Neural progenitor cell (in vitro differentiated cells): ENCODE measurements at regions not wholly inside any gene's neighbourhood (a gene's known extent, or its start where the extent isn't known, plus 50 kb on each side); places are given as distances from the start of the nearest gene placed in this dataset.

ENCODE experiments used
- DNase-seq: peaks from one replicate; pipeline ENCODE4 v3.0.0-alpha.2; 2016; ENCODE audit warnings: low spot score
- H2AFZ ChIP-seq: fragments of 200-600 bp; sonication (generic); replicated peaks from 2 replicates; pipeline ENCODE4 v1.6.1; 2016; ENCODE audit warnings: antibody characterized with exemption
- H3F3A ChIP-seq: fragments of 200-600 bp; sonication (generic); 2 replicates; pipeline ENCODE4 v1.6.1; 2016; ENCODE audit warnings: antibody characterized with exemption, low read depth
- H3K27ac ChIP-seq: fragments of 200-600 bp; sonication (generic); 2 replicates; pipeline ENCODE4 v1.5.1; 2016; ENCODE audit warnings: mild to moderate bottlenecking
- H3K27me3 ChIP-seq: fragments of 200-600 bp; sonication (generic); 2 replicates; pipeline ENCODE4 v1.6.1; 2016; ENCODE audit warnings: mild to moderate bottlenecking, moderate library complexity
- H3K36me3 ChIP-seq: fragments of 200-600 bp; sonication (generic); 2 replicates; pipeline ENCODE4 v1.5.1; 2016
- H3K4me1 ChIP-seq: fragments of 200-600 bp; sonication (generic); 2 replicates; pipeline ENCODE4 v1.6.1; 2016; ENCODE audit warnings: mixed run types
- H3K4me2 ChIP-seq: fragments of 200-600 bp; sonication (generic); 2 replicates; pipeline ENCODE4 v1.6.1; 2016
- H3K4me3 ChIP-seq: fragments of 200-600 bp; sonication (generic); 2 replicates; pipeline ENCODE4 v1.5.1; 2016
- H3K79me2 ChIP-seq: fragments of 200-600 bp; sonication (generic); 2 replicates; pipeline ENCODE4 v1.6.1; 2016; ENCODE audit warnings: low read depth
- H3K9ac ChIP-seq: fragments of 200-600 bp; sonication (generic); 2 replicates; pipeline ENCODE4 v1.6.1; 2016
- H3K9me3 ChIP-seq: fragments of 200-600 bp; sonication (generic); 2 replicates; pipeline ENCODE4 v1.5.1; 2016; ENCODE audit warnings: low read depth
- H4K20me1 ChIP-seq: fragments of 200-600 bp; sonication (generic); 2 replicates; pipeline ENCODE4 v1.6.1; 2016; ENCODE audit warnings: low read depth
- H3K27ac Mint-ChIP-seq: 3 replicates; pipeline ENCODE4 v1.8.0; 2021; ENCODE audit warnings: mixed read lengths
- H3K27me3 Mint-ChIP-seq: 2 replicates; pipeline ENCODE4 v1.8.0; 2022; ENCODE audit warnings: low read depth, mild to moderate bottlenecking, inconsistent platforms, moderate library complexity, mixed read lengths; ENCODE audit not compliant: insufficient read depth
- H3K36me3 Mint-ChIP-seq: 3 replicates; pipeline ENCODE4 v1.8.0; 2021; ENCODE audit warnings: mixed read lengths
- H3K4me1 Mint-ChIP-seq: 3 replicates; pipeline ENCODE4 v1.8.0; 2021; ENCODE audit warnings: mixed read lengths
- H3K4me3 Mint-ChIP-seq: 3 replicates; pipeline ENCODE4 v1.8.0; 2021; ENCODE audit warnings: mild to moderate bottlenecking, moderate library complexity, mixed read lengths
- H3K9me3 Mint-ChIP-seq: 3 replicates; pipeline ENCODE4 v1.8.0; 2020; ENCODE audit warnings: mixed read lengths
- CTCF ChIP-seq: fragments of 200-600 bp; sonication (generic); IDR thresholded peaks from 2 replicates; pipeline ENCODE4 v1.5.1; 2017; ENCODE audit warnings: antibody characterized with exemption, mild to moderate bottlenecking
- EZH2 ChIP-seq: fragments of 200-600 bp; sonication (generic); IDR thresholded peaks from 2 replicates; pipeline ENCODE4 v1.6.1; 2017; ENCODE audit warnings: antibody characterized with exemption, mild to moderate bottlenecking, moderate library complexity
- EZH2phosphoT487 ChIP-seq: fragments of 200-600 bp; sonication (generic); IDR thresholded peaks from 2 replicates; pipeline ENCODE4 v1.6.1; 2017; ENCODE audit warnings: antibody characterized with exemption

GRCh38 chr7:17471325-17471724 is 172.9 kb downstream of the AHR start:
- Histone ChIP-seq H3F3A (no peaks in the 10 kb centered on the region), H2AFZ (no peak overlapping the region), H3K79me2 (no peaks in the 10 kb centered on the region), H3K27me3 (no peaks in the 10 kb centered on the region), H3K4me2 (no peak overlapping the region), H3K27ac (no peak overlapping the region), H3K4me1 (no peaks in the 10 kb centered on the region), H3K9ac (no peak overlapping the region), H3K9me3 (no peaks in the 10 kb centered on the region), H3K4me3 (no peak overlapping the region), H3K36me3 (no peaks in the 10 kb centered on the region), H4K20me1 (no peaks in the 10 kb centered on the region)
- no peak for TF ChIP-seq EZH2phosphoT487
- no peak for TF ChIP-seq EZH2
- TF ChIP-seq CTCF, result no peak
- no peak for DNase-seq
- no peaks in the 10 kb centered on the region for H3K36me3 Mint-ChIP-seq
- peaks cover 1% of the 10 kb centered on the region for H3K4me1 Mint-ChIP-seq
- H3K9me3 Mint-ChIP-seq, result no peaks in the 10 kb centered on the region
- no peaks in the 10 kb centered on the region for H3K27me3 Mint-ChIP-seq
- no peak overlapping the region for H3K27ac Mint-ChIP-seq
- H3K4me3 Mint-ChIP-seq, result no peak overlapping the region

GRCh38 chr7:17472518-17472917 is 174.1 kb downstream of the AHR start:
- H3K36me3 ChIP-seq, result no peaks in the 10 kb centered on the region
- no peaks in the 10 kb centered on the region for H3K36me3 Mint-ChIP-seq
- H4K20me1 ChIP-seq, result no peaks in the 10 kb centered on the region
- H3K27me3 ChIP-seq, result no peaks in the 10 kb centered on the region
- no peak overlapping the region for H3K4me3 ChIP-seq
- no peak overlapping the region for H3K9ac ChIP-seq
- H3K27ac Mint-ChIP-seq, result no peak overlapping the region
- no peaks in the 10 kb centered on the region for H3K79me2 ChIP-seq
- H3K9me3 ChIP-seq, result no peaks in the 10 kb centered on the region
- no peaks in the 10 kb centered on the region for H3K9me3 Mint-ChIP-seq
- H3K4me3 Mint-ChIP-seq, result no peak overlapping the region
- no peak for TF ChIP-seq CTCF
- TF ChIP-seq EZH2, result no peak
- TF ChIP-seq EZH2phosphoT487, result no peak
- no peak overlapping the region for H3K27ac ChIP-seq
- no peak overlapping the region for H2AFZ ChIP-seq
- no peaks in the 10 kb centered on the region for H3K27me3 Mint-ChIP-seq
- no peaks in the 10 kb centered on the region for H3F3A ChIP-seq
- DNase-seq, result no peak
- H3K4me1 ChIP-seq, result no peaks in the 10 kb centered on the region
- H3K4me2 ChIP-seq, result no peak overlapping the region
- H3K4me1 Mint-ChIP-seq, result no peaks in the 10 kb centered on the region

DNA sequence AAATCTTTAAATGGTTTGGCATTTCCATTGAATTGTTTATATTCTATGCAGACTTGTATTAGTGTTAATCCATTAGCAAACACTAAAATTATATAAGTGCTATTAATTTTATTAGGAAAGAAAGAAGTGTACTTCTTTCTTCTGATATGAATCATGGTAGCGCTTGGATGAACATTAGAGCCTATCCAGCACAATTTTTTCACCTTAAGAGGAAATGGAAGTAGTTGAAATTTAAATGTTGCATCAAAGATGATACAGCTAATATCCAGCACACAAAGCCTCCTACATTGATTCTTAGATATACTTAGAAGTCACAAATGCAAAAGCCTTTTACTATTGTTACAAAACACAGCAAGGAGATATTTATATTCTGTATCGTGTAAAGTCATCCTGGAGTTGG is 174.5 kb downstream of the AHR start:
- no peak for DNase-seq
- Histone ChIP-seq H3K9ac (no peak overlapping the region), H3K36me3 (no peaks in the 10 kb centered on the region), H4K20me1 (no peaks in the 10 kb centered on the region), H3K9me3 (no peaks in the 10 kb centered on the region), H3K27me3 (no peaks in the 10 kb centered on the region), H2AFZ (no peak overlapping the region), H3F3A (no peaks in the 10 kb centered on the region), H3K4me1 (no peaks in the 10 kb centered on the region), H3K27ac (no peak overlapping the region), H3K4me2 (no peak overlapping the region), H3K79me2 (no peaks in the 10 kb centered on the region), H3K4me3 (no peak overlapping the region)
- H3K27ac Mint-ChIP-seq, result no peak overlapping the region
- no peaks in the 10 kb centered on the region for H3K9me3 Mint-ChIP-seq
- no peak overlapping the region for H3K4me3 Mint-ChIP-seq
- H3K27me3 Mint-ChIP-seq, result no peaks in the 10 kb centered on the region
- no peaks in the 10 kb centered on the region for H3K36me3 Mint-ChIP-seq
- no peak for TF ChIP-seq EZH2
- TF ChIP-seq EZH2phosphoT487, result no peak
- no peak for TF ChIP-seq CTCF
- no peaks in the 10 kb centered on the region for H3K4me1 Mint-ChIP-seq
